ENCODE measurements at regions not wholly inside any gene's neighbourhood (a gene's known extent, or its start where the extent isn't known, plus 50 kb on each side); places are given as distances from the start of the nearest gene placed in this dataset.

GRCh38 chr6:77566235-77566634, 86.6 kb upstream of the MEI4 start (continued):
- no peak for TF ChIP-seq CHD7 (IDR thresholded peaks at IDR 0.05; ENCODE audit: insufficient replicate concordance, low read length)
- no peak for TF ChIP-seq POU5F1 (IDR thresholded peaks at IDR 0.05; ENCODE audit: low read depth, low read length)
- TF ChIP-seq SUZ12 (IDR thresholded peaks at IDR 0.05; ENCODE audit: low read length) = no peak
- no peak for TF ChIP-seq RXRA (IDR thresholded peaks at IDR 0.05; ENCODE audit: insufficient read depth, low read depth, low read length)
- TF ChIP-seq BACH1 (IDR thresholded peaks at IDR 0.05; ENCODE audit: low read length) = no peak
- TF ChIP-seq SRF (IDR thresholded peaks at IDR 0.05; ENCODE audit: low read depth, low read length) = no peak
- no peak for TF ChIP-seq E2F6 (IDR thresholded peaks at IDR 0.05)
- TF ChIP-seq JUN (IDR thresholded peaks at IDR 0.05; ENCODE audit: low read depth, low read length) = no peak
- no peak for TF ChIP-seq TBP (IDR thresholded peaks at IDR 0.05; ENCODE audit: low read depth, low read length)
- no peak for TF ChIP-seq ZNF274 (IDR thresholded peaks at IDR 0.05; ENCODE audit: borderline replicate concordance, extremely low read depth, low read length)
